ENCODE measurements at regions not wholly inside any gene's neighbourhood (a gene's known extent, or its start where the extent isn't known, plus 50 kb on each side); places are given as distances from the start of the nearest gene placed in this dataset.

- in situ Hi-C loops (cut with HindIII; ENCODE audit: low pct_unique_long_range_greater_than_20kb, low sequenced_read_pairs): no loop called here
- Histone ChIP-seq H3K9me3 (ENCODE audit: control insufficient read depth, insufficient read depth, low read depth, low read length) (no peaks in the 10 kb centered on the region), H3K27ac (ENCODE audit: low read length) (no peak overlapping the region), H3K4me1 (ENCODE audit: control insufficient read depth, insufficient read depth, low read length) (no peaks in the 10 kb centered on the region), H3K36me3 (ENCODE audit: control insufficient read depth, insufficient read depth, low read length) (no peaks in the 10 kb centered on the region), H3K4me3 (ENCODE audit: low read depth in 2 of 2, low read length in 2 of 2) (no peak overlapping the region), H3K27me3 (ENCODE audit: control insufficient read depth, insufficient read depth, low read length) (peaks cover 13% of the 10 kb centered on the region)
- ATAC-seq (no peak), DNase-seq (ENCODE audit: low read depth, low spot score) (no peak)
- ChIA-PET CTCF (no interaction called here), POLR2A (no interaction called here)
- intact Hi-C loops (cut with micrococcal nuclease; ENCODE audit: unreplicated experiment): no loop called here
- no peak for TF ChIP-seq POLR2AphosphoS5 (IDR thresholded peaks at IDR 0.05; ENCODE audit: low read depth, low read length)
- TF ChIP-seq TCF7L2 (IDR thresholded peaks at IDR 0.05; ENCODE audit: low read depth, low read length): no peak
- TF ChIP-seq CTCF (IDR thresholded peaks at IDR 0.05): no peak
- TF ChIP-seq SIN3A (IDR thresholded peaks at IDR 0.05; ENCODE audit: borderline replicate concordance, insufficient read depth, low read depth, low read length): no peak
- no peak for TF ChIP-seq REST (IDR thresholded peaks at IDR 0.05; ENCODE audit: insufficient read depth in 1 of 2, low read depth in 2 of 2, low read length in 1 of 2)
- no TSS peak for BruUV-seq (replicated peaks)
These were observed 115.3 kb upstream of the PROKR2 start for GRCh38 chr20:5432030-5432429.

GRCh38 chr20:5430670-5431069 lies 113.9 kb upstream of the PROKR2 start:
- no peaks in the 10 kb centered on the region for H3K36me3 ChIP-seq (ENCODE audit: control insufficient read depth, insufficient read depth, low read length)
- H3K4me1 ChIP-seq (ENCODE audit: control insufficient read depth, insufficient read depth, low read length): no peaks in the 10 kb centered on the region
- H3K27ac ChIP-seq (ENCODE audit: low read length): no peak overlapping the region
- intact Hi-C loops (cut with micrococcal nuclease; ENCODE audit: unreplicated experiment): no loop called here
- no peak for ATAC-seq
- in situ Hi-C loops (cut with HindIII; ENCODE audit: low pct_unique_long_range_greater_than_20kb, low sequenced_read_pairs): no loop called here
- peaks cover 7% of the 10 kb centered on the region for H3K27me3 ChIP-seq (ENCODE audit: control insufficient read depth, insufficient read depth, low read length)
- no peak overlapping the region for H3K4me3 ChIP-seq (ENCODE audit: low read depth in 2 of 2, low read length in 2 of 2)
- peak; percentile 19; the same call in 1 of the 2 replicates for TF ChIP-seq CTCF (IDR thresholded peaks at IDR 0.05)
- no peak for TF ChIP-seq REST (IDR thresholded peaks at IDR 0.05; ENCODE audit: insufficient read depth in 1 of 2, low read depth in 2 of 2, low read length in 1 of 2)
- CTCF ChIA-PET: interaction anchor here (0.5 to 0.6 kb wide), 3 partner anchors 21 to 223 kb away, joined by 3 read pairs; no protein-coding TSS in a partner anchor
- POLR2A ChIA-PET: no interaction called here
- DNase-seq (ENCODE audit: low read depth, low spot score): no peak
- no TSS peak for BruUV-seq (replicated peaks)
- no peaks in the 10 kb centered on the region for H3K9me3 ChIP-seq (ENCODE audit: control insufficient read depth, insufficient read depth, low read depth, low read length)
